ENCODE measurements at regions not wholly inside any gene's neighbourhood (a gene's known extent, or its start where the extent isn't known, plus 50 kb on each side); places are given as distances from the start of the nearest gene placed in this dataset.
A peak's percentile ranks its signal among the peaks of the same experiment; 100 is the strongest.

- WGBS (ENCODE audit: missing lambda C conversion rate): 8% methylated on average over 4 of the region's 4 CpGs
- DNase-seq (ENCODE audit: low read depth in 1 of 2, low spot score in 1 of 2): no peak
- ChIA-PET POLR2A (no interaction called here), CTCF (no interaction called here)
- ATAC-seq: no peak
- no peak for FAIRE-seq
- H3K4me3 ChIP-seq: no peak overlapping the region
- TF ChIP-seq HEYL (CRISPR knock-in tag; IDR thresholded peaks at IDR 0.05) (no peak), TFCP2L1 (CRISPR knock-in tag; IDR thresholded peaks at IDR 0.05) (no peak), JUN (IDR thresholded peaks at IDR 0.05) (no peak), KDM5A (IDR thresholded peaks at IDR 0.05) (no peak), ZNF302 (CRISPR knock-in tag; IDR thresholded peaks at IDR 0.05) (no peak), ZSCAN20 (CRISPR knock-in tag; IDR thresholded peaks at IDR 0.05) (no peak), FOSL2 (IDR thresholded peaks at IDR 0.05) (no peak), FOSL2 (CRISPR knock-in tag; IDR thresholded peaks at IDR 0.05) (no peak)
- no peaks in the 10 kb centered on the region for H3K9me3 ChIP-seq
- H3K4me1 ChIP-seq: no peaks in the 10 kb centered on the region
- H3K4me2 ChIP-seq: no peak overlapping the region
- no peak overlapping the region for H3K27ac ChIP-seq
These were observed 879.4 kb downstream of the MRPL39 start for GRCh38 chr21:24727803-24728440.

GRCh38 chr21:24716281-24716918 lies 890.9 kb downstream of the MRPL39 start:
- 9% methylated on average over 3 of the region's 3 CpGs for WGBS (ENCODE audit: missing lambda C conversion rate)
- Histone ChIP-seq H3K4me2 (no peak overlapping the region), H3K27ac (no peak overlapping the region), H3K4me3 (no peak overlapping the region), H3K4me1 (no peaks in the 10 kb centered on the region), H3K9me3 (no peaks in the 10 kb centered on the region)
- ChIA-PET CTCF (interaction anchor here (0.6 kb wide), 1 partner anchor 152 kb away, joined by 3 read pairs; no protein-coding TSS in a partner anchor), POLR2A (no interaction called here)
- TF ChIP-seq KDM5A (IDR thresholded peaks at IDR 0.05): no peak
- peak; percentile 62 for TF ChIP-seq MAFK (IDR thresholded peaks at IDR 0.05; ENCODE audit: partially characterized antibody)
- FAIRE-seq (no peak), DNase-seq (ENCODE audit: low read depth in 1 of 2, low spot score in 1 of 2) (no peak), ATAC-seq (no peak)

- FAIRE-seq (no peak), DNase-seq (ENCODE audit: low read depth in 1 of 2, low spot score in 1 of 2) (no peak), ATAC-seq (no peak)
- Histone ChIP-seq H3K4me1 (no peaks in the 10 kb centered on the region), H3K9me3 (no peaks in the 10 kb centered on the region), H3K27ac (no peak overlapping the region), H3K4me2 (no peak overlapping the region), H3K4me3 (no peak overlapping the region)
- POLR2A ChIA-PET: no interaction called here
- CTCF ChIA-PET: no interaction called here
- TF ChIP-seq ZC3H11A (IDR thresholded peaks at IDR 0.05) (no peak), HEYL (CRISPR knock-in tag; IDR thresholded peaks at IDR 0.05) (no peak), POLR2A (IDR thresholded peaks at IDR 0.05; ENCODE audit: low read length) (no peak), SMC3 (IDR thresholded peaks at IDR 0.05) (no peak), CBX8 (IDR thresholded peaks at IDR 0.05) (no peak), EP300 (IDR thresholded peaks at IDR 0.05) (no peak), REST (IDR thresholded peaks at IDR 0.05) (no peak), HOXB5 (CRISPR knock-in tag; IDR thresholded peaks at IDR 0.05) (no peak), FOSL2 (IDR thresholded peaks at IDR 0.05) (no peak), FOSL2 (CRISPR knock-in tag; IDR thresholded peaks at IDR 0.05) (no peak), KDM1A (IDR thresholded peaks at IDR 0.05; ENCODE audit: low read depth) (no peak)
- WGBS (ENCODE audit: missing lambda C conversion rate): 8% methylated on average over 2 of the region's 2 CpGs
These were observed 892.6 kb downstream of the MRPL39 start for GRCh38 chr21:24714646-24715200.

GRCh38 chr21:24705201-24705600 lies 902.1 kb downstream of the MRPL39 start:
- POLR2A ChIA-PET: no interaction called here
- H3K4me3 ChIP-seq: no peak overlapping the region
- 0% methylated on average over 2 of the region's 2 CpGs for WGBS (ENCODE audit: missing lambda C conversion rate)
- no peak overlapping the region for H3K27ac ChIP-seq
- no peak for FAIRE-seq
- no peaks in the 10 kb centered on the region for H3K4me1 ChIP-seq
- no peak overlapping the region for H3K4me2 ChIP-seq
- no peak for DNase-seq (ENCODE audit: low read depth in 1 of 2, low spot score in 1 of 2)
- CTCF ChIA-PET: no interaction called here
- H3K9me3 ChIP-seq: no peaks in the 10 kb centered on the region
- no peak for ATAC-seq
- TF ChIP-seq EHF (CRISPR knock-in tag; IDR thresholded peaks at IDR 0.05) (no peak), BHLHE40 (IDR thresholded peaks at IDR 0.05; ENCODE audit: low read depth, low read length) (no peak), ZC3H11A (IDR thresholded peaks at IDR 0.05) (no peak), EHMT2 (IDR thresholded peaks at IDR 0.05; ENCODE audit: low read depth) (no peak), MYC (IDR thresholded peaks at IDR 0.05; ENCODE audit: borderline replicate concordance, low read length) (no peak), RFX5 (IDR thresholded peaks at IDR 0.05) (no peak), KDM1A (IDR thresholded peaks at IDR 0.05; ENCODE audit: low read depth) (no peak), USF2 (IDR thresholded peaks at IDR 0.05) (no peak), NFE2L2 (conservative IDR thresholded peaks at IDR 0.05; ENCODE audit: low read length) (no peak), JUNB (IDR thresholded peaks at IDR 0.05) (no peak)
- TF ChIP-seq, protein P1, sequence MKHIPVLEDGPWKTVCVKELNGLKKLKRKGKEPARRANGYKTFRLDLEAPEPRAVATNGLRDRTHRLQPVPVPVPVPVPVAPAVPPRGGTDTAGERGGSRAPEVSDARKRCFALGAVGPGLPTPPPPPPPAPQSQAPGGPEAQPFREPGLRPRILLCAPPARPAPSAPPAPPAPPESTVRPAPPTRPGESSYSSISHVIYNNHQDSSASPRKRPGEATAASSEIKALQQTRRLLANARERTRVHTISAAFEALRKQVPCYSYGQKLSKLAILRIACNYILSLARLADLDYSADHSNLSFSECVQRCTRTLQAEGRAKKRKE (CRISPR knock-in tag; IDR thresholded peaks at IDR 0.05; ENCODE audit: low read depth): no peak
- TF ChIP-seq, protein P2, sequence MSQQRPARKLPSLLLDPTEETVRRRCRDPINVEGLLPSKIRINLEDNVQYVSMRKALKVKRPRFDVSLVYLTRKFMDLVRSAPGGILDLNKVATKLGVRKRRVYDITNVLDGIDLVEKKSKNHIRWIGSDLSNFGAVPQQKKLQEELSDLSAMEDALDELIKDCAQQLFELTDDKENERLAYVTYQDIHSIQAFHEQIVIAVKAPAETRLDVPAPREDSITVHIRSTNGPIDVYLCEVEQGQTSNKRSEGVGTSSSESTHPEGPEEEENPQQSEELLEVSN (IDR thresholded peaks at IDR 0.05; ENCODE audit: borderline replicate concordance, low read depth): no peak

Measured in A549 (cell line).